NCI-H1105 treated with DMSO at 0.1 percent for 48 hours (cell line): ENCODE measurements at regions not wholly inside any gene's neighbourhood (a gene's known extent, or its start where the extent isn't known, plus 50 kb on each side); places are given as distances from the start of the nearest gene placed in this dataset.

Experiments used
- DNase-seq: peaks from one replicate; lab custom pipeline; 2025; lab: John Stamatoyannopoulos, UW

- DNase-seq = no peak
Measured at GRCh38 chr1:56032096-56032676, 547.2 kb downstream of the PLPP3 start.

GRCh38 chr1:56031001-56031400 is 548.4 kb downstream of the PLPP3 start:
- DNase-seq = no peak

DNA sequence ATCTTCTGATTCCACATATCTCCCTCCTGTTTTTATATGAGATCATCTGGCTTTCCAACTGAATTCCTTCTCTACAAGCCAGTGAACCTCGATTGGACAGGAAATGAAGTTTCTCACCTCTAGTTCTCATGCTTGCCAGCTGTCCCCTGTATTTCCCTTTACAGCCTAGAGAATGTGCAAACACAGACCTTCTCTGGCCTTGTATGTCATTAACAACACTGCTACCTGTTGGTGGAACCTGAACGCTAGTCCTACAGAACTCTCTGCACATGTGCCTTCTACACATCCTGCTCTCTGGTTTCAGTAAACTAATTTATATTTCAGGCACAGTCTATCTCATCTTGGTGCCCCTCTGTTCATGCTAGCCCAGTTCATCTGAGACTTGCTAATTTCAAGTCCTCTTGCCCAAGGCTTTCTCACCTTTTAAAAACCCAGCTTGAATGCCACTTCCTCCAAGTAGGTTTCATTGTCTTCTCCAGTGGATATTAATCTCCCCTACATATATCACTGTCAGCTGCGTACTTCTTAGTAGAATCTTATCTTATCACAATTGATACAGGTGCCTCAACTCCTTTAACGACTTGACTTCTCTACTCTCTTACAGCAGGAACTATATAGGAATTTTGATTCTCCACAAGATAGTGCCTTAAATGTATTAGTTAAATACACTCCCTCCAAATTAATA is 549.9 kb downstream of the PLPP3 start:
- DNase-seq = no peak

DNA sequence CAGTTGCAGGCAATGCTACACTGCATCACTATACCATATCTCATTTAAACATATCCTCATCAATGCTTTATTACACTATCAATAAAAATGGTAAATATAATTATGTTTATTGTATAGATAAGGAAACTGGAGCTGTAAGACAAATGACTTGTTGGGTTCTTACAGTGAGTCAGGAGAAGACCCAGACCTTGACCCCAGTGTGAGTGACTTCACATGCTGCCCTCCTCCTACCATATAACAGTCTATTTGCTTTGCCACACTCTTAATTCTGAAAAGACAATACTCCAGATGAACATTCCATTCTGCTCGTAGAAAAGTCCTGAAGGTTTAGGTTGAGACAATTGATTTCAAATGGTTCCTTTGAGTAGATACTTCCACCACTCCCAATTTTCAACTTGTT is 550.5 kb downstream of the PLPP3 start:
- DNase-seq = no peak

DNA sequence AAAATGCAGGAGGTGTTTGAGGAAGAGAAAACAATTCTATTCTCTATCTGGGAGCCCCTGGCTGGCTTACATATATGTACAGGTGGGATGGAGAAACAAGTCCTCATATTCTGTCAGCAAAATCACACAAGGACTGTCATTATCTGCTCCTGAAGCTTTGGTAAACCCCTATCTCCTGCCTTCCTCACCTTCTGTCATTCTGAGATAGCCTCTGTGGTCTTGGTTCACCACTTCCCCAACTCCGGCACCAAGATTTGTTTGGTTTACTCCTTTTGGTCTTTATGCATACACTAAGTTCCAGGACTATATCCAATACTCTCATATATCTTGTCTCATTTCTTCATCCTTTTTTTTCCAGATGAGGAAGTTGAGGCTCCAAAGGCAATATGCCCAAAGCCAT is 551.1 kb downstream of the PLPP3 start:
- DNase-seq = no peak

- DNase-seq = no peak
Measured at GRCh38 chr1:56025942-56026341, 553.4 kb downstream of the PLPP3 start.

- DNase-seq = no peak
Measured at GRCh38 chr1:56024155-56024554, 555.2 kb downstream of the PLPP3 start.

DNA sequence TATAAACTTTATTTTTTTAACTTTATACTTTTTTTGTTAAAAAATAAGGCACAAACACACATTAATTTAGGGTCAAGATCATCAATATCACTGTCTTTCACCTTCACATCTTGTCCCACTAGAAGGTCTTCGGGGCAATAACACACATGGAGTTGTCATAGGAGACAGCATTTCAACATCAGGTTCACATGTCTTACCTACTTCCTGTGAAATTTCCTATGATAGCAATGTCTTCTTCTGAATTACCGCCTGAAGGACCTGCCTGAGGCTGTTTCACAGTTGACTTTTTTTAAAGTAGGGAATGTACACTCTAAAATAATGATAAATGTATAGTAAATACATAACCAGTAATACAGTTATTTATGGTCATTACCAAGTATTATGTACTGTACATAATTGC is 559.4 kb downstream of the PLPP3 start:
- DNase-seq = no peak

DNA sequence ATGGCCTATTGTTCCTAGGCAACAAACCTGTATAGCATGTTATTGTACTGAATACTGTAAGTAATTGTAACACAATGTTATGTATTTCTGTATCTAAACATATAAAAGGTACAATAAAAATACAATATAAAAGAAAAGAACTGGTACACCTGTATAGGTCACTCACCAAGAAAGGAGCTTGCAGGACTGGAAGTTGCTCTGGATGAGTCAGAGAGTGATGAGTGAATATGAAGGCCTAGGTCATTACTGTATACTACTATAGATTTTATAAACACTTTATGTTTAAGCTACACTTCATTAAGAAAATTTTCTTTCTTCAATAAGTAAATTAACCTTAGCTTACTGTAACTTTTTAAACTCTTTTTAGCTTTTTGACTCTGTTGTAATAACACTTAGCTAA is 559.9 kb downstream of the PLPP3 start:
- no peak for DNase-seq

- no peak for DNase-seq
Measured at GRCh38 chr1:56017336-56017735, 562.0 kb downstream of the PLPP3 start.

- no peak for DNase-seq
Measured at GRCh38 chr1:56003846-56004245, 575.5 kb downstream of the PLPP3 start.

DNA sequence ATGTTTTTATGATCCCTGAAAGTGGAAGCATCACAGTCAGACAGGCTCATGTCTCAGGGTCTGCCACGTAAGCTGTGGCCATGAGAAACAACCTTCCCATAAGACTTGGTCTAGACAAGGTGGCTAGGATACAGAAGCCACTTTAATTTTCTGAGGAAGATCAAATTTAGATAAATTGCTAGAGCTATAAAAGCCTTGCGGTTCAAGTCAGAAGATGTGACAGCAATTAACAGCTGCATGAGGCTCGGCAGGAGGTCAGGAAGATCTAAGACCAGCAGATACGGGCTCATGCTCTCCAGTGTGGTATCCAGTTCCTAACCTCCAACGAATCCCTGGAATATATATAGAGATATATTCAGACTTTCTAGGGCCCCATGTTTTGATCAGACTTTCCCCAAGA is 577.1 kb downstream of the PLPP3 start:
- no peak for DNase-seq

DNA sequence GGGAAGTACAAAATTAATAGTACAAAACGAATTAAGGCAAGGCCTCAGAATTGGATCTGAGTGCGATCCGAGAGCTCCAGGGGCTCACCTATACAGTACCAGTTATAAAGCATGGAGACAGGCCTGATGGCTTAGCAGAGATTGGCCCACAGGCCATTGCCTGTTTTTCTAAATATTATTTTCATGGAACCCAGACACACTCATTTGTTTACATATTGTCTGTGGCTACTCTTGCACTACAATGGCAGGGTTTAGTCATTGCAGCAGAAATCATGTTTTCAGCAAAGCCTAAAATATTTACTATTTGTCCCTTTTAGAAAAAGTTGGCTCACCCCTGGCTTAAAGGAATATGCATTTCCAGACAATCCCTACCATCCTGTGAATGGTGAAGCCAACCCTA is 578.9 kb downstream of the PLPP3 start:
- no peak for DNase-seq

DNA sequence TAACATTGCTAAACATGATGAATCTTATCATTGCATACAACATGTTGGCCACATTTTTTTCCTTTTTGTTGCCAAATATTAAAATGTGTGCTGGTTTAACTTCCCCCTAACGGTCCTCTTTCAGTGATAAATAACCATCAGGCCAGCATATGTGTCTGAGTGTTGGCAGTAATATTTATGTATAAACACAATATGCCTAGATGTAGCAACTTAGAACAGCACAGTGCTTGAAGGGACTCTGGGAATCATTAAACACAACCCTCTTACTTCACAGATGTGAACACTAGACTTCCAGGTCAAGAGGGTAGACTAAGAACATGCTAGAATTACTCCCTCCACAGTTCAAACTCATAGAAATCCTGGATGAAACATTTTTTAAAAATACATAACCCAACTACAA is 581.8 kb downstream of the PLPP3 start:
- no peak for DNase-seq

- no peak for DNase-seq
Measured at GRCh38 chr1:55993646-55994318, 585.6 kb downstream of the PLPP3 start.

- no peak for DNase-seq
Measured at GRCh38 chr1:55990007-55990406, 589.4 kb downstream of the PLPP3 start.

DNA sequence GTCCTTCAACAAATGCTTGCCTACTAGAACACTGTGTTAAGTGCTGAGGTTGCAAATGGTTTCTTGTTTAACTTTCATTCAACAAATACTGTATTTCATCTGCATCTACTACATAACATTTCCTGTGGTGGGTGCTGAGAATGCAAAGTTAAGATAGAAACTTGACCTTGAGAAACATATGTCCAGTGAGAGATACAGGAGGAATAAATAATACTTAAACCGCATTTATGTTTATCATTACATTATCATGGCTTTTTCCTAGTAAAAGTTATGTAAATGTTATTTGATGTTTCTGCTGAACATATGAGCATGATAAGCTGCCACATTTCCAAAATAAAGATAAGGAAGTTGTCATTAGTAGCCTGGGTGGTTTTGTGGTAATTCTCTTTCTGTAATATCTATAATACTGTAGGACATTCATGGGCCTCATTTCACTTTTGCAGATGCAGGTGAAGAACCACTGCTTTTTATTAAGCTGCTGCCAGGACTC is 590.4 kb downstream of the PLPP3 start:
- no peak for DNase-seq

GRCh38 chr1:55987491-55988249 is 591.7 kb downstream of the PLPP3 start:
- DNase-seq = no peak

DNA sequence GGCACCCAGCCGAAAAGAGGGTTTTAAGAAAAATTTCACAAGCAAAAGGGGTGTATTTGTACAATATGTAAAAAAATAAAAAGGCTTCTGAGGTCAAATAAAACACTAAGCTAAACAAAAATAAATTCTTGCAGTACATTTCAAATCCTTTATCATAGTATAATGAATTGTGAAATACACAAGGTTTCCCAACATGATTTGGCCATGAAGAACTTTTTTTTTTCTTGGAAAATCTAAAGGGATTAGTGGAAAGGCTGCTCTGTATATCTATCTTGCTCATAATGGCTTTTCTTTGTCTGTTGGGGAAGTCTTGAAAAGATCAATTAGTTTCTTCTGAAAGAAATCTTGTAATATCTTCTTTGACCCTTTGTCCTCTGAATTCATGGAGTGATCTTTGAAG is 593.4 kb downstream of the PLPP3 start:
- no peak for DNase-seq

DNA sequence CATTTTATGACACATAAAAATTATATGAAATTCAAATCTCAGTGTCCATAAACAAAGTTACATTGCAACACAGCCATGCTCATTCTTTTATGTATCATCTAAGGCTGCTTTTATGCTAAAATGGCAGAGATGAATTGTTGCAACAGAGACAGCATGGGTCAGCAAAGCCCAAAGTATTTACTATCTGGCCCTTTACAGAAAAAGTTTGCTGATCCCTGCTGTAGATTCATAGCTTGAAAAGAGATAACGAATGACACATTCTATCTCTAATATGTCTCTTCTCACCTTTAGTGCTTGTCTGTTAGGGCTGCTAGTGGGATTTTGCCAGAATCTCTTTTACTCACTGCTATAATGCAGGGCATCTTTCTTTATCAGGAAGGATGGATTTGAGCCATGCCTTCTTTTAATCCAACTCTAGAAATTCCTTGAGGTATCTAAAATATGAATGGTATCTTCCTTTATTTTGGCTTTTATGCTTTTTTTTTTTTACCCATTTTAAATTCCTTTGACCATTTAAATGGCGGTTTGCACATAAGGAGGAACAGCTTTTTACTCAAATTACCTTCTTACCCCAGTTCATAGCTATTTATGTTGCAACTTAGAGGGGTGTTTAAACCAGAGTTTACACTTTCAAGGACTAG is 598.2 kb downstream of the PLPP3 start:
- no peak for DNase-seq

GRCh38 chr1:55980582-55980981 is 598.8 kb downstream of the PLPP3 start:
- DNase-seq = no peak
